GM18868 (cell line): ENCODE measurements at regions not wholly inside any gene's neighbourhood (a gene's known extent, or its start where the extent isn't known, plus 50 kb on each side); places are given as distances from the start of the nearest gene placed in this dataset.

Experiments used
- ATAC-seq: cut with Tn5 transposase; IDR thresholded peaks from one replicate; pipeline ENCODE4 v1.9.1; 2021; ENCODE audit warnings: mild to moderate bottlenecking, moderate library complexity; ENCODE audit not compliant: unreplicated experiment

DNA sequence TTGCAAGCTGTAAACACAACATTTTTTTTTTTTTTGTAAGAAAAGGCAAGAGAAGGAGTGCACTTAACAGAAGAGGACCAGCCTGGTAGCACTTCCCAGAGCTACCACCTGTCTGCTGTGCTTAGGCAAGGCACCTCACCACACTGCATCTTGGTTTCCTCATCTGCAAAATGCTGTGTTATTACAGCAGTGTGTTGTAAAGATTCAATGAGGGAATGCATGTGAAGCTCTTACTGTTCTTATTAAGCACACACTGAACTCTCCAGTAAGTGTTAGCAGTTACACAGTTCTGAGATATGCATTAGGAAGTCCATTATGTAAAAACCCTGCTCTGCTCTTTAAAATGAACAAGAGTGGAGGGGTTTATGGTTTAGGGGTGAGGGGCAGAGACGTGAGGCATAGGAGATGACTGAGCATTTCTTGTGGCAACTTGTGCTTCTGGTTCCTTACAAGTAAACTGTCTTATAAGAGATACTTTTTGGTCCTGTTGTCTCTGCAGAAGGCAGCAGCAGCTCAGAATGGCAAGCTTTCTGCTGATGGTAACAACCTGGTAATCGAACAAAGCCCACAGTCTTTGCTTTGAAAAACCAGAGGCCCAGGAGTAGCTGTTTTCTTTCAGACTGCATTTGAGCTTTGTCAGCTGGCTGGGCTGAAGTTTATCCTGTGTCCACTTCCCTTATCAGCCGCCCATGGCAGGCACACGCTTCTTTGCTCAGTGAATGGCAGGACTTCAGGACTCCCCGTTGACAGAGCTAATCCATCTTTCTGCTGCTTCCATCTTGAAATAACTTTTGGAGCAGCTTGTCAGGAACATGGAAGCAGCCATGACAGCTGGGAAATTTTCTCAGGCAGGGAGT is 98.8 kb upstream of the BMPER start:
- ATAC-seq, result no peak

- no peak for ATAC-seq
These were observed 98.2 kb upstream of the BMPER start for GRCh38 chr7:33807155-33807530.

GRCh38 chr7:33807779-33808482 is 97.4 kb upstream of the BMPER start:
- no peak for ATAC-seq

- ATAC-seq, result no peak
These were observed 96.1 kb upstream of the BMPER start for GRCh38 chr7:33809228-33809627.

DNA sequence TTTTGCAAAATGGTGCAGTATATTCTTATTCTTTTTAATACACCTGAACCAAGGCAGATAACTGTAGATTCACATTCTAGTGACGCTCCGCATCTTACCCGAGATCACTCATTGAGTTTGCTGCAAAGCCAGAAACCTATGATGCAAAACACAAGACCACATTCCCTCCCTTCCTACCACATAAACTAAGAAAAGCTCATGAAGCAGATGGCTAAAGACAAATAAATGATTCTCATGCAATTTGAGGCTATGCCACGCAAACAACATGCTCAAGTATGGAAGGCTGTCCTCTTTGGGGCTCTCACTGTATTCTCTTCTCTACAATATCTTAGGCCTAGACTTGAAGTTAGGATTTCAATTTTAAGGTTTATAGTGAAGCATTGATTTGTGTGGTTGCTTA is 95.0 kb upstream of the BMPER start:
- no peak for ATAC-seq

GRCh38 chr7:33813331-33813730 is 92.0 kb upstream of the BMPER start:
- ATAC-seq, result no peak

- no peak for ATAC-seq
These were observed 90.9 kb upstream of the BMPER start for GRCh38 chr7:33814400-33814799.

GRCh38 chr7:33814936-33815335 is 90.4 kb upstream of the BMPER start:
- ATAC-seq, result no peak

DNA sequence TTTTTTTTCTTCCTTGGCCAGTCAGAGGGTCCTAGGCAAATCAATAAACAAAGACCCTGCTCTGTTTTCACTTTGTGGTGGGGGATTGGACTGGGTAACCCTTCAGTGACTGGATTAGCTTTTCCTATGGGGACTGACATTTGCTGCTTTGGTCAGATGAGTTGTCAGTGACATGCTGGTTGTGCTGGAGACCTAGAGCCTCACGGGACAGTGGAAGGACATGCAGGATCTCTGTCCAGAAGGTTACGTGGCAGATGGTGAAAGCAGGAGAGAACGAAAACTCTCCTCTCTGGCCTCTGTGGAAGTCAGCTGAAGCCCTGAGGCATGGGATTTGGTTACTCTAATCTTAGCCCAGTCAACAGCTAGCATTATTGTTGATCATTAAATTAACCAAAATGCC is 90.0 kb upstream of the BMPER start:
- ATAC-seq, result no peak

DNA sequence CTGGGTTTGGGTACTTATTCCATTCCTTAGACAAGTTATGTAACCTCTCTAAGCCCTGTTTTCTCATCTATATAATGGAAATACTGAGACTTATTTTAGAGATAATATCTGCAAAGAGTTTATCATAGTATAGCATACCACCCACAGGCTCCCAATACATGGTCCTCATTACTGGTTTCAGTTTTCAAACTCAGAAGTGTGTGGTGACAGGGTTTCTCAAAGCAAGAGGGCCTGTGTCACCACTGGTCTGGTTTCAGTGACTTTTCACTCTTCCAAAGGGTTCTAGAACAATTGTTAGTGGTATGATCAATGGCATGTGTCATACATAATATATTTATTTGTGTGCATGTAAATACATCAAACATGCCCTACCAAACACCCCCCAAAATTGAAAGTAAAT is 89.2 kb upstream of the BMPER start:
- ATAC-seq, result no peak

DNA sequence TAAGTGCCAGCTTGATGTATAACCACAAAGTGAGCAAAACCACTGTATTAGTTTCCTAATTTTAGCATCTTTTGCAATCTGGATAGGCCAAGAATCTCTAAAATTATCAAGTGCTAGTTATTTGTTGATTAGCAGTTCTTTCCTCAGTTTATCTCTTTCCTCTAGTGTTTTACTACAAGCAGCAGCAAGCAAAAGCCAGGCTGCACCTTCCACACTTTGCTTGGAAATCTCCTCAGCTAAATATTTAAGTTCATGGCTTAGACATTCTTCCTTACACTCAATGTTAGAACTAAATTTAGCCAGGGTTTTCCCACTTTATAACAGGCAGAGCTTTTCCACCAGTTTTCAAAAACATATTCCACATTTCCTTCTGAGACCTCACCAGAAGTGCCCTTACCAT is 85.7 kb upstream of the BMPER start:
- no peak for ATAC-seq

DNA sequence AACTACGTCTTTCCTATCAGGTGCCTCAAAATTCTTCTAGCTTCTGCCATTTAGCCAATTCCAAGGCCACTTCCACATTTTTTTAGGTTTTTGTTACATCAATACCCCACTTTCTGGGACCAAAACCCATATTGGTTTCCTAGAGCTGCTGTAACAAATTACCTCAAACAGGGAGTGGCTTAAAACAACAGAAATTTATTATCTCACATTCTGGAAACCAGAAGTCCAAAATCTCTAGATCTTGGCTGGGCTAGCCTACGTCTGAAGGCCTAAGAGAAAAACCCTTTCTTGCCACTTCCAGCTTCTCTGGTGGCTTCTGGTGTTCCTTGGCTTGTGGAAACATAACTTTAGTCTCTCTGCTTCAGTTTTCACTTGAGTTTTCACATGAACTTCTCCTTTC is 85.1 kb upstream of the BMPER start:
- no peak for ATAC-seq

- no peak for ATAC-seq
These were observed 83.4 kb upstream of the BMPER start for GRCh38 chr7:33821970-33822369.

DNA sequence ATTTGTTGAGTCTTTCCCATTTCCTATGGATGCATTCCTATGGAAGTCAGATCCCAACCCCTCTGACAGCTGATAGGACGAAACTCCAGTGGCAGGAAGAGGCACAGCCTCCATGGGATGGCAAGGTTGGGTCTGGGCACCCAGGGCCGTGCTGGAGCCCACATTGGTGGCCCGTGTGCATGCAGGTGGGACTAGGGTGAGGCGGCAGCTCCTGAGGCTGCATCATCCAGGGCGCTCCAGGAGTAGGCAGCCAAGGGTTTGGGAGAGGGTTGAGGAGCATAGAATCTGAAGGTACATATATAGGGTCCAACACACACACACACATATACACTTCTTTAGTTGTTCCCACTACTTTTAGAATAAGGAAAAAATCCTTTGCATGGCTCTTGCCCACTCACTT is 81.4 kb upstream of the BMPER start:
- no peak for ATAC-seq

DNA sequence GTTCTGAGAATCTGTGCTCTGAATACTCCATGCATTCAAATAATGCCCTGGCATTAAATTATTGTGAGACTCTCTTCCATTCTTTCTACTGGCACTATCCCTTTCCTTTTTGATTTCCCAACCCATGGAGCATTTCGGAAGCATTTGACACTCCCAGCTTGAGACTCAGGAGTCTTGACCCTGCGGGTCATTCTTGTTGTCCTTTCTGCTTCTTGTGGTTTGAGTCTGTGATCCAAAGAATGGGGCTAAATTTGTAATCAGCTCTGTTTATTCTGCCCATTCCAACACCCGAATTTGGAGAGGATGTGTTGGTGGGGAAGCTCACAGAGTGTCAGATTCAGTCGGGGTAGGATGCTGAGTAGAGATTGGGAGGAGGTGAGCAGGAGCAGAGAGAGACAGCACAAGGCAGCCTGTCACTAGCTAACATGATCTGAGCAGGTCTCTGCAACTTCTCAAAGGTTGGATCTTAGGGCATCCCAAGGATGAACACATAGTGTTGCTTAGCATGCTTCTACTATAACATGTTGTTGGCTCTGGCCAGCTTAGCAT is 80.4 kb upstream of the BMPER start:
- no peak for ATAC-seq

- no peak for ATAC-seq
These were observed 79.7 kb upstream of the BMPER start for GRCh38 chr7:33825644-33826043.

- ATAC-seq, result no peak
These were observed 75.8 kb upstream of the BMPER start for GRCh38 chr7:33829536-33829935.

DNA sequence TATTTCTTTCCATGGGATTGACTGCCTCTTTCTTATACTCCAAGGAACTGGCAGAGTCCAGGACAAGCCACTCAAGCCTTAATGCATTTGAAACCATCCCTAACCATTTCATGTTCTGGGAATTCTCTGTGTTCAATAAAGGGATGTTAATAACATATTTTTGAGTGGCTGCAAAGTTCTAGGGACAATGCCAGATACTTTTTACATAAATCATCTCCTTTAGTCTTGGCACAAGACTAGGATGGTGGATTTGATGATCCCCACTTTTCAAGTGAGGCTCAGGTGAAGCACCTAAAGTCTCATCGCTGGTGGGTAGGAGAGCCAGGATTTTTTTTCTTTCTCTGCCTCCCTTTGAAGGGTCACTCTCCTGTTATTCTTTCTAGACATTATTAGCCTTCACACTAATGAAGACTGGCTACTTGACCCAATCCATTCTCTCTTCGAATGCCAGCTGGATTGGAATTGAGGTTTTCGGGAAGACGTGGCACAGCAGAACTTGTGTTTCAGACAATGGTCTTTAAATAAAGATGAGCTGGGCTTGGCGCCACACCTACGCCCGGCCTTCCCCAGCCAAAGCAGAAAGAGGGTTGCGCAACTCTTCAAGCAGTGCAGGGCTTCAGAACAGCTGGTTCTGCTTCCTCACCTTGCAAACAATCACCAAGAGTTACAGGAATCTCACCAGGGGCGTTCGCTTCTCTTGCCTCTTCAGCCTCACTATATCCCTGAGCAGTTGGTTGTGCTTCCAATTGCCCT is 73.8 kb upstream of the BMPER start:
- ATAC-seq, result no peak

- ATAC-seq, result no peak
These were observed 73.0 kb upstream of the BMPER start for GRCh38 chr7:33832271-33832721.

DNA sequence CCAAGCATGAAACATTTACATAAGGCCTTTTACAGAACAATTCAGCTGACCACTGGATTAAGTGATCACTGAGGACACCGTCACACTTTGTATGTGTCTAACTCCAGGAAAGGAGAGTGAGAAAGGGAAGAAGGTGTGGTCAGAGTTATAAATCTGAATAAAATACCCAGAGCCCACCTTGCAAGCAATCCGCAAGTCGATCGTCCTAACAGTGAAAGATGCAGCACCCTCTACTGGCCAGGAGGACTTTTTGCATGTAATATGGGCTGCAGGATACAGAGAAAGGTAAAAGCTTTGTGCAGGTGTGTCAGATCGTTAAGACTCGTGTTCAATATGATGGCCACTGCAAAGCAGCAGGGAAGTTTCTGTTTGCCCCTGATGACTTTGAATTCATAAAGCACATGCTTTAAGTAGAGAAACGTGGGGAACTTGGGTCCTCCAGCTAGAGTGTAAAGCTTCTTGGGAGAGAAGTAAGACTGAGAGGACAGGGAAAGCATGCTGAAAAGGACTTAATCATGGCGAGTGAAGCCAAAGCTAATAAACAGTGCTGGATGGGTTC is 68.5 kb upstream of the BMPER start:
- ATAC-seq, result no peak

DNA sequence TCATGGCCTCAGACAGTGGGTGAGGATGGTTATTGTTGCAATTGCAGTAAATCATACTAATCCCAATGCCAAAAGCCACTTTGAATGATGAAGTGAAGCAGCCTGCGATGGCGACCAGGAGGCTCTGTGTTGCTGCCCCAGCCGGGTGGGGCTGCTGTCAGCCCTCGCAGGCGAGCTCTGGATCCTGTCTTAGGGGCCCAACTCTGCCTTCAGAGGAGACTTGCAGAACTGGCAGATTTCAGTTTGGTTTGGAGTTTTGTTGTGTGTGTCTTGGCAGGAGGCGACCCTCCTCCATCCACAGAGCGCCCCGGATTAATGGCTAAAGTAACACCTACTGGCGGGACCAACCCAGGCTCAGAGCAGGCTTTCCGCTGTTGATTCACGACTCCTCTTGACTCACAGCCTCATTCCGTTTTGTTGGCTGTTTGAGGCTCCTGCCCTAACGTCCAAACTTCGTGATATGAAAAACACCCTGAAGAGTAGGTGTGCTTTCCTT is 67.9 kb upstream of the BMPER start:
- ATAC-seq, result no peak
